Right atrium auricular region (tissue), 2 donors: ENCODE measurements at regions not wholly inside any gene's neighbourhood (a gene's known extent, or its start where the extent isn't known, plus 50 kb on each side); places are given as distances from the start of the nearest gene placed in this dataset.

Experiments used
- DNase-seq: peaks from one replicate; pipeline ENCODE4 v3.0.0-alpha.2; 2019; ENCODE audit warnings: low spot score
- H3K27ac ChIP-seq, 2 donors: fragments of 200-600 bp; sonication (generic); 1 replicate in 1 of 2; 2 replicates in 1 of 2; pipeline ENCODE4 v1.5.1; 2016 to 2019
- H3K27me3 ChIP-seq, 2 donors: fragments of 200-600 bp; sonication (generic); one replicate each; pipeline versions ENCODE4 v1.5.1 to v1.6.0; 2017 to 2019
- H3K36me3 ChIP-seq: fragments of 200-600 bp; sonication (generic); one replicate; pipeline ENCODE4 v1.5.1; 2016
- H3K4me1 ChIP-seq, 2 donors: fragments of 200-600 bp; sonication (generic); one replicate each; pipeline versions ENCODE4 v1.5.1 to v1.6.0; 2017 to 2019
- H3K4me3 ChIP-seq, 2 donors: fragments of 200-600 bp; sonication (generic); 1 replicate in 1 of 2; 2 replicates in 1 of 2; pipeline ENCODE4 v1.5.1; 2017 to 2019; ENCODE audit warnings: mild to moderate bottlenecking in 1 of 2, moderate library complexity in 1 of 2
- H3K9me3 ChIP-seq, 2 donors: fragments of 200-600 bp; sonication (generic); one replicate each; pipeline ENCODE4 v1.5.1; 2019
- TF ChIP-seq, protein P1 (sequence below), 2 donors: fragments of 200-600 bp; sonication (generic); IDR thresholded peaks; one replicate each; pipeline ENCODE4 v1.5.1; 2019; ENCODE audit warnings: antibody characterized with exemption in 2 of 2

DNA sequence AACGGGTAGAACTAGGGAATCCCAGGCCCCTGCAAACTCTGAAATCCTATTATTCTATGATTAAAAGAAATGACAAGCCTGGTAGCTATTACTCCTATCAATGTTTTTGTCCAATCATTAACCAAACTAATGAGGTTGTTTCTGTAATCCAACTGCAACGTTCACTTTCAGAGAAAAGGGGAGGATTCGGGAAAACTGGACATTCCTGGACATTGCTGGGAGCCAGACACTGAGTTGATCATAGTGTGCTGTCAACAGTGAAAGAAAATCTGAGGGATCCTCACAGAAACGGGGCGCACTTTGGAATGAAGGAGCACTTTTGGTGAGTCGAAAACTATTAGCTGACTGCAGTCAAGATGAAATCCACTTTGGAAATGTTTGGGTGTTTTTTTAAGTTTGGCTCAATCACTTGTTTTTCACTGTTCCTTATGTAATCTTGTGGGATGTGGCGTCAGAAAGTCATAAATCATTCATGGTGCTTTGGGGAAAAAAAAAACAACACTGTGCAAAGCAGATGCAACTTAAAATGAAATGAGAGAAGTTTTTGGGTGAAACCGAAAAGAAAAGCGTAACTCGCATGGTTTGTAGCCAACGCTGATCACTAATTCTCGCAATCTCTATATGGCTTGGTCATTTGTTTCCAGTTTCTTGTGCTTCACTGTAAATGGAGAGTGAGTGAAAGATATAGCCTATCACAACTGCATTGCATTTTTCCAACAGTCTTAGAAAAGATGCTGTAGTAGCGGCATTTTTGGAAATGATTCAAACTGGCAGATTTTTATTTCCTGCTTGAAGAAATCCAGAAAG lies 51.2 kb upstream of the ADRA1B start:
- Histone ChIP-seq H3K9me3 (no peaks in the 10 kb centered on the region), H3K27ac (peak overlapping the region; percentile 36 to 51)

DNA sequence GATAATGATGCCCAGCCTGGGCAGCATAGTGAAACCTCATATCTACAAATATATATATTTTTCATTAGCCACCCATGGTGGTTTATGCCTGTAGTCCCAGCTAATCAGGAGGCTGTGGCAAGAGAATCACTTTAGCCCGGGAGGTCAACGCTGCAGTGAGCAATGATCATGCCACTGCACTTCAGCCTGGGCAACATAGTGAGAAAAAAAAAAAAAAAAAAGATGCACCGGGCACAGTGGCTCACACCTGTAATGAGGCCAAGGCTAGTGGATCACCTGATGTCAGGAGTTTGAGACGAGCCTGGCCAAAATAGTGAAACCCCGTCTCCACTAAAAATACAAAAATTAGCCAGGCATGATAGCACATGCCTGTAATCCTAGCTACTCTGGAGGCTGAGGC lies 50.2 kb upstream of the ADRA1B start:
- Histone ChIP-seq H3K9me3 (no peaks in the 10 kb centered on the region), H3K27me3 (no peaks in the 10 kb centered on the region), H3K27ac (no peak overlapping the region), H3K36me3 (no peaks in the 10 kb centered on the region), H3K4me3 (no peak overlapping the region), H3K4me1 (no peaks in the 10 kb centered on the region)
- no peak for DNase-seq
- TF ChIP-seq, protein P1, sequence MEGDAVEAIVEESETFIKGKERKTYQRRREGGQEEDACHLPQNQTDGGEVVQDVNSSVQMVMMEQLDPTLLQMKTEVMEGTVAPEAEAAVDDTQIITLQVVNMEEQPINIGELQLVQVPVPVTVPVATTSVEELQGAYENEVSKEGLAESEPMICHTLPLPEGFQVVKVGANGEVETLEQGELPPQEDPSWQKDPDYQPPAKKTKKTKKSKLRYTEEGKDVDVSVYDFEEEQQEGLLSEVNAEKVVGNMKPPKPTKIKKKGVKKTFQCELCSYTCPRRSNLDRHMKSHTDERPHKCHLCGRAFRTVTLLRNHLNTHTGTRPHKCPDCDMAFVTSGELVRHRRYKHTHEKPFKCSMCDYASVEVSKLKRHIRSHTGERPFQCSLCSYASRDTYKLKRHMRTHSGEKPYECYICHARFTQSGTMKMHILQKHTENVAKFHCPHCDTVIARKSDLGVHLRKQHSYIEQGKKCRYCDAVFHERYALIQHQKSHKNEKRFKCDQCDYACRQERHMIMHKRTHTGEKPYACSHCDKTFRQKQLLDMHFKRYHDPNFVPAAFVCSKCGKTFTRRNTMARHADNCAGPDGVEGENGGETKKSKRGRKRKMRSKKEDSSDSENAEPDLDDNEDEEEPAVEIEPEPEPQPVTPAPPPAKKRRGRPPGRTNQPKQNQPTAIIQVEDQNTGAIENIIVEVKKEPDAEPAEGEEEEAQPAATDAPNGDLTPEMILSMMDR (IDR thresholded peaks at IDR 0.05) = no peak

More for the DNA sequence above, 51.2 kb upstream of the ADRA1B start:
- DNase-seq = no peak
- no peaks in the 10 kb centered on the region for H3K36me3 ChIP-seq
- no peaks in the 10 kb centered on the region for H3K27me3 ChIP-seq
- peak overlapping the region; percentile 6 to 21 for H3K4me3 ChIP-seq
- no peaks in the 10 kb centered on the region for H3K4me1 ChIP-seq
- TF ChIP-seq, protein P1 (IDR thresholded peaks at IDR 0.05) = no peak
